Activated CD4-positive, alpha-beta memory T cell treated with anti-CD3 and anti-CD28 coated beads for 36 hours (primary cell): ENCODE measurements at regions not wholly inside any gene's neighbourhood (a gene's known extent, or its start where the extent isn't known, plus 50 kb on each side); places are given as distances from the start of the nearest gene placed in this dataset.
"Not testable (repeated sequence)": the region's sequence is repeated elsewhere in the genome, so short reads cannot be mapped to it uniquely, and the experiment has no call there.

Experiments used
- CTCF ChIA-PET: fragments of 350-600 bp; sonication (Branson Sonifier 250); formaldehyde crosslinking; loops from one replicate; lab custom pipeline; 2021; ENCODE audit warnings: antibody characterized with exemption, inconsistent platforms; lab: Charles Lee
- POLR2A ChIA-PET: fragments of 350-600 bp; sonication (Branson Sonifier 250); formaldehyde crosslinking; loops from one replicate; lab custom pipeline; 2021; ENCODE audit warnings: antibody characterized with exemption; lab: Charles Lee
- DNase-seq: peaks from one replicate; pipeline ENCODE4 v3.0.0-alpha.2; 2020
- H3K27ac Mint-ChIP-seq: one replicate; pipeline ENCODE4 v1.8.0; 2021; ENCODE audit warnings: mixed read lengths
- H3K27me3 Mint-ChIP-seq: one replicate; pipeline ENCODE4 v1.8.0; 2021; ENCODE audit warnings: mixed read lengths
- H3K36me3 Mint-ChIP-seq: one replicate; pipeline ENCODE4 v1.8.0; 2021; ENCODE audit warnings: mixed read lengths
- H3K4me1 Mint-ChIP-seq: one replicate; pipeline ENCODE4 v1.8.0; 2021; ENCODE audit warnings: low read depth, mixed read lengths
- H3K4me3 Mint-ChIP-seq: one replicate; pipeline ENCODE4 v1.8.0; 2021; ENCODE audit warnings: mild to moderate bottlenecking, mixed read lengths
- H3K9me3 Mint-ChIP-seq: one replicate; pipeline ENCODE4 v1.8.0; 2021; ENCODE audit warnings: mixed read lengths
- intact Hi-C: fragments of 100-400 bp; cut with micrococcal nuclease; formaldehyde crosslinking; loops from one replicate; pipeline ENCODE4 v1.15.1; 2023

GRCh38 chr10:71912431-71912830, 51.8 kb upstream of the CHST3 start:
- Mint-ChIP-seq H3K36me3 (no peaks in the 10 kb centered on the region), H3K4me3 (no peak overlapping the region), H3K27me3 (no peaks in the 10 kb centered on the region), H3K27ac (no peak overlapping the region), H3K4me1 (no peaks in the 10 kb centered on the region), H3K9me3 (peaks cover 9% of the 10 kb centered on the region)
- ChIA-PET POLR2A (no interaction called here), CTCF (no interaction called here)
- intact Hi-C loops: no loop called here
- no peak for DNase-seq

GRCh38 chr10:71911296-71911953, 52.8 kb upstream of the CHST3 start:
- DNase-seq: no peak
- Mint-ChIP-seq H3K4me3 (no peak overlapping the region), H3K27ac (no peak overlapping the region), H3K4me1 (no peaks in the 10 kb centered on the region), H3K36me3 (no peaks in the 10 kb centered on the region), H3K27me3 (no peaks in the 10 kb centered on the region), H3K9me3 (peaks cover 5% of the 10 kb centered on the region)
- CTCF ChIA-PET: interaction anchor here (0.9 to 1.2 kb wide), 2 partner anchors 15 to 341 kb away, joined by 3 to 4 read pairs; no protein-coding TSS in a partner anchor
- intact Hi-C loops: no loop called here
- POLR2A ChIA-PET: no interaction called here

GRCh38 chr10:71909399-71910083, 54.7 kb upstream of the CHST3 start:
- CTCF ChIA-PET: interaction anchor here (1.0 to 2.1 kb wide), 2 partner anchors 13 to 139 kb away, joined by 3 to 7 read pairs; no protein-coding TSS in a partner anchor
- no peak for DNase-seq
- Mint-ChIP-seq H3K27me3 (no peaks in the 10 kb centered on the region), H3K4me3 (no peak overlapping the region), H3K4me1 (no peaks in the 10 kb centered on the region), H3K27ac (no peak overlapping the region), H3K36me3 (no peaks in the 10 kb centered on the region), H3K9me3 (no peaks in the 10 kb centered on the region)
- POLR2A ChIA-PET: no interaction called here
- intact Hi-C loops: no loop called here

DNA sequence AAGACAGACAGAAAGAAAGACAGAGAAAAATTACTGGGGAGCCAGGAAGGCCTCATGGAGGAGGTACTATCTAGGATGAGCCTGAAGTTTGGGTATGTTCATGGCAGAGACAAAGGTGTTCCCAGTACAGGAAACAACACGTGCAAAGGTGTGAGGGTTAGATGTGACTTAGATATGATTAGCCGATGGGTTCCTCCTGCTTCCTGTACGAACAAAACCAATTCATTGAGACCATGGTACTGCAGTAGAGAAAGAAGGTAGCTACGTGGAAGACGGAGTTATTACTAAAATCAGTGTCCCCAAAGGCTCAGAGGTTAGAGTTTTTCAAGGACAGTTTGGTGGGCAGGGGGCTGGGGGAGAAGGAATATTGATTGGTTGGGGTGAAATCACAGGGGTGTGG, 55.2 kb upstream of the CHST3 start:
- CTCF ChIA-PET: interaction anchor here (1.0 to 2.1 kb wide), 2 partner anchors 12 to 140 kb away, joined by 3 to 7 read pairs; no protein-coding TSS in a partner anchor
- POLR2A ChIA-PET: no interaction called here
- intact Hi-C loops: no loop called here
- DNase-seq: no peak
- no peaks in the 10 kb centered on the region for H3K9me3 Mint-ChIP-seq
- no peaks in the 10 kb centered on the region for H3K36me3 Mint-ChIP-seq
- H3K27ac Mint-ChIP-seq: no peak overlapping the region
- no peak overlapping the region for H3K4me3 Mint-ChIP-seq
- H3K27me3 Mint-ChIP-seq: no peaks in the 10 kb centered on the region
- no peaks in the 10 kb centered on the region for H3K4me1 Mint-ChIP-seq

- no peaks in the 10 kb centered on the region for H3K36me3 Mint-ChIP-seq
- intact Hi-C loops: no loop called here
- ChIA-PET CTCF (interaction anchor here (3.1 kb wide), 1 partner anchor 9 kb away, joined by 19 read pairs; no protein-coding TSS in a partner anchor), POLR2A (no interaction called here)
- no peaks in the 10 kb centered on the region for H3K27me3 Mint-ChIP-seq
- DNase-seq: no peak
- no peaks in the 10 kb centered on the region for H3K4me1 Mint-ChIP-seq
- H3K4me3 Mint-ChIP-seq: no peak overlapping the region
- no peak overlapping the region for H3K27ac Mint-ChIP-seq
- no peaks in the 10 kb centered on the region for H3K9me3 Mint-ChIP-seq
Measured at GRCh38 chr10:71905164-71905563, 54.1 kb upstream of the PSAP start.

GRCh38 chr10:71903636-71904250, 52.7 kb upstream of the PSAP start:
- H3K27me3 Mint-ChIP-seq, H3K4me1 Mint-ChIP-seq, H3K27ac Mint-ChIP-seq, POLR2A ChIA-PET, H3K4me3 Mint-ChIP-seq, H3K9me3 Mint-ChIP-seq, intact Hi-C loops, DNase-seq, H3K36me3 Mint-ChIP-seq: not testable (repeated sequence)
- CTCF ChIA-PET: interaction anchor here (2.0 kb wide), 1 partner anchor 145 kb away, joined by 9 read pairs; no protein-coding TSS in a partner anchor

DNA sequence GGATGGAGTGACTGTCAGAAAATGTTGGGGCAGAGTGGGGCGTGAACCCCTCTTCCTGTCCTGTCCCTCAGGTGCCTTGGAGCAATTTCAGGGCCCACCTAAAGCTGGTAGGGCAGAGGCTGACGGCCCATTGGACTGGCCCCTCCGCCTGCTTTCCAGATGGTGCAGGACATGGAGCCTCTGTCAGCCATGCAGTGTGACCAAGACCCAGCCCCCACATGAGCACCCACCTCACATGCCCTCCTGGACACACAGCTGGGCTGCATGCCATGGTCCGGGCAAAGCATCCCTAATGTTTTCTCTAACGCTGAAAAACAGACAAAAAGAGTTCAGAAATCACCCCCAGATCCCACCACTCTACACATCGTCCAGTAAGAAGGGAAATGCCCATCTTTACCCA, 51.3 kb upstream of the PSAP start:
- Mint-ChIP-seq H3K4me1 (no peaks in the 10 kb centered on the region), H3K4me3 (no peak overlapping the region), H3K9me3 (no peaks in the 10 kb centered on the region), H3K27me3 (no peaks in the 10 kb centered on the region), H3K36me3 (no peaks in the 10 kb centered on the region), H3K27ac (no peak overlapping the region)
- intact Hi-C loops: no loop called here
- POLR2A ChIA-PET: no interaction called here
- DNase-seq: no peak
- CTCF ChIA-PET: interaction anchor here (2.0 kb wide), 1 partner anchor 146 kb away, joined by 9 read pairs; no protein-coding TSS in a partner anchor
